HG03039 (cell line): ENCODE measurements at regions not wholly inside any gene's neighbourhood (a gene's known extent, or its start where the extent isn't known, plus 50 kb on each side); places are given as distances from the start of the nearest gene placed in this dataset.
"Not testable (repeated sequence)": the region's sequence is repeated elsewhere in the genome, so short reads cannot be mapped to it uniquely, and the experiment has no call there.

Experiments
- ATAC-seq: cut with Tn5 transposase; IDR thresholded peaks from one replicate; pipeline ENCODE4 v1.9.1; 2021; ENCODE audit warnings: mild to moderate bottlenecking, moderate library complexity; ENCODE audit not compliant: unreplicated experiment

DNA sequence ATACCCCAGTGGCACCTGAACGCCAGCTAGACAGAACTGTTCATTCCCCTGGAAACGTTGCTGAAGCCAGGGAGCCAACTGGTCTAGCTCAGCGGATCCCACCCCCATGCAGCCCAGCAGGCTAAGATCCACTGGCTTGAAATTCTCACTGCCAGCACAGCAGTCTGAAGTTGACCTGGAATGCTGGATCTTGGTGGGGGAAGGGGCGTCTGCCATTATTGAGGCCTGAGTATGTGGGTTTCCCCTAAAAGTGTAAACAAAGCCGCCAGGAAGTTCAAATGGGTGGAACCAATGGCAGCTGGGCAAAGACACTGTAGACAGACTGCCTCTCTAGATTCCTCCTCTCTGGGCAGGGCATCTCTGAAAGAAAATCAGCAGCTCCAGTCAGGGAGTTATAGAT is 213.0 kb downstream of the NKX6-1 start:
- ATAC-seq, result no peak

DNA sequence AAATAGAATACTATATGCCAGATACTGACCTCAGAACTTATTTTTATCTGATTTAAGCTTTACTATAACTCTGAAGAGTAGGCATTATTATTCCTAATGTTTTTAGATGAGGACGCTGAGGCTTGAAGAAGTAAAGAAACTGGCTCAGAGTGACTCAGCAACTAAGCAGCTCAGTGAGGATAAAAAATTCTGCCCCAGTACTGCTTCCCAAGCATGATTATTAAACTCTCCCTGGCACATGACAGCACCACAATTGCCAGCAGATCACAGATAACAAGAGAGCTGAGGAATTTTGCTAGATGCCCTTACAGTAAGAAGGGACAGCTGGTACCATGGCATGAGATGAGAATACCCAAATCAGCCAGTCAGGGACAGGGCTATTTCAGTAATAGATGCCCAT is 219.4 kb downstream of the NKX6-1 start:
- no peak for ATAC-seq

DNA sequence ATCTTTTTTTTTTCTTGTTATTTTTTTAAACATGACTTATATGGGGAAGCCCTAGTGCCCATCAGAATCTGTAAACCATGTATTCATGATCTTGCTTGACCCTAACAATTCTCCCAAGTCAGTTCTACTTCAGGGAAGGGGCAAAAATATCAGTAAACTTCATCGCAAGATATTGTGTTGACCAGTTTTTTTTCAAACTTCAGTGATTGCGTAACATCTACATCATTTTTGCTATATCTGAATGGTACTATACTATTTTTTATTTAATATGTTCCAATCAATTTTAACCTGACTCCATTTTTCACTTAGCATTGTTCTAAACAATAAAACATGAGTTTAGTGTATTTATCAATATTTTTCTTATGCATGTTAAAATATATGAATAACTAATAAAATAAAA is 221.2 kb downstream of the NKX6-1 start:
- no peak for ATAC-seq

DNA sequence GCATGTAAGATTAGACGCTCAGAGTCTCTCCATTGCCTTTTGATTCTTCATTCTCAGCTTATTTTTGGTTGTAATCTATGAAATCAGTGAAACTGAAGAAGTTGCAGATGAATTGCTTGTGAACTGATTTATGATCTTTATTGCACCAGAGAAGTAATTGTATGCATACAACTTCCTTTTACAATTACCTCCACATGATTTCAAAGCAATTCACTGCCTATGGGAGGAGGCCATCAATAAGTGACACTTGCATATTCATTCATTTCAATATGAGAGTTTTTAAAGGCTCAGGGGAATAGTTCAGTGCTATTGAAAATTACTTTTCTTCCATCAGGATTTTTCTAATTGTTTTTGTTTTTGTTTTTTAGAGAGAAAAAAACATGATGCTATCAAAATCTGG is 222.3 kb downstream of the NKX6-1 start:
- no peak for ATAC-seq

- ATAC-seq, result no peak
These were observed 229.5 kb downstream of the NKX6-1 start for GRCh38 chr4:84269536-84270044.

GRCh38 chr4:84264652-84265051 is 234.4 kb downstream of the NKX6-1 start:
- no peak for ATAC-seq

DNA sequence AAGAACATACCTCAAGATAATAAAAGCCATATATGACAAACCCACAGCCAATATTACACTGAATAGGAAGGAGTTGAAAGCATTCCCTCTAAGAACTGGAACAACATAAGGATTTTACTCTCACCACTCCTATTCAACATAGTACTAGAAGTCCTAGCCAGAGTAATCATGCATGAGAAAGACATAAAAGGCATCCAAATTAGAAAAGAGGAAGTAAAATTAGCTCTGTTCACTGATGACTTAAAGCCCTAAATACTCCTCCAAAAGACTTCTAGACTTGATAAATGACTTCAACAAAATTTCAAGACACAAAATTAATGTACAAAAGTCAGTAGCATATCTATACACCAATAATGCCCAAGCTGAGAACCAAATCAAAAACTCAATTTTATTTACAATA is 235.7 kb downstream of the NKX6-1 start:
- ATAC-seq, result no peak

DNA sequence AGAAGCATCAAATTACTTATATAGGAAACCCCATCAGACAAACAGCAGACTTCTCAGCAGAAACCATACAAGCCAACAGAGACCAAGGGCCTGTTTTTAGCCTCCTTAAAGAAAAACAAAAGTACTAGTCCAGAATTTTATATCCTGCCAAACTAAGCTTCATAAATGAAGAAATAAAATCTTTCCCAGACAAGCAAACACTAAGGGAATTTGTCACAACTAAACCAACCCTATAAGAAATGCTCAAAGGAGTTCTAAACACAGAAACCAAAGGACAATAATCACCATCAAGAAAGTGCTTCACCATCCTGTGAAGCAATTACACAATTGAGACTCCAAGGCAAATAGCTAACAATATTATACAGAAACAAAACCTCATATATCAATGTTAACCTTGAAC is 238.6 kb downstream of the NKX6-1 start:
- no peak for ATAC-seq

- peak; percentile 63 for ATAC-seq
These were observed 239.9 kb downstream of the NKX6-1 start for GRCh38 chr4:84258905-84259830.

DNA sequence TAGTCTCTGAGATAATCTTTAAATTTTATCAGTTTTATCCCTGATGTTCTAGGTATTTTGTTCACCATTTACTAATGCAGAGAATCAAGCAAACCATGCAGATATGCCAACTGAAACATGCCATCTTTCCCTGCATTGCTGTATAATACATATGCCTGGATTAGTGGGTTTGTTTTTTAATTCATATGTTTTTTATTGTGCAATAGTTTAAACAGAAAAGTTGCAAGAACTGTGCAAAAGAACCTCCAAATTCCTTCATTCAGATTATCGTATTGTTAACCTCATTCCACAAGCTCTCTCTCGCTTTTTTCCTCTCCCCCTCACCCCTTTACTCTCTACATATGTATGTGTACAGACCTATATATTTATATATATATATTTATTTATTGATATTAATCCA is 244.6 kb downstream of the NKX6-1 start:
- no peak for ATAC-seq

GRCh38 chr4:84249521-84249920 is 249.6 kb downstream of the NKX6-1 start:
- no peak for ATAC-seq

DNA sequence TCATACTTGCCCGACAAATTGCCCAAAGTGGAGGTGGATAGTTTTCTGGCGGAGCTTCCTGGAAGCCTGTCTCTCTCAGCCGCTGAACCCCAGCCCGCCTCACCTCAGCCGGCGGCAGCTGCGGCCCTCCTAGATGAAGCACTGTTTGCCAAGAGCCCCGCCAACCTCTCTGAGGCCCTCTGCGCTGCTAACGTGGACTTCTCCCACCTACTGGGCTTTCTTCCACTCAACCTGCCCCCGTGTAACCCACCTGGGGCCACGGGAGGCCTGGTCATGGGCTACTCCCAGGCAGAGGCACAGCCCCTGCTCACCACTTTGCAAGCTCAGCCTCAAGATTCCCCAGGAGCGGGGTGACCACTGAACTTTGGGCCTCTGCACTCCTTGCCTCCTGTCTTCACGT is 254.1 kb downstream of the NKX6-1 start:
- not testable (repeated sequence) for ATAC-seq

GRCh38 chr4:84244346-84244801 is 254.7 kb downstream of the NKX6-1 start:
- not testable (repeated sequence) for ATAC-seq

GRCh38 chr4:84243685-84244084 is 255.4 kb downstream of the NKX6-1 start:
- no peak for ATAC-seq

- no peak for ATAC-seq
These were observed 259.7 kb downstream of the NKX6-1 start for GRCh38 chr4:84239278-84239845.

DNA sequence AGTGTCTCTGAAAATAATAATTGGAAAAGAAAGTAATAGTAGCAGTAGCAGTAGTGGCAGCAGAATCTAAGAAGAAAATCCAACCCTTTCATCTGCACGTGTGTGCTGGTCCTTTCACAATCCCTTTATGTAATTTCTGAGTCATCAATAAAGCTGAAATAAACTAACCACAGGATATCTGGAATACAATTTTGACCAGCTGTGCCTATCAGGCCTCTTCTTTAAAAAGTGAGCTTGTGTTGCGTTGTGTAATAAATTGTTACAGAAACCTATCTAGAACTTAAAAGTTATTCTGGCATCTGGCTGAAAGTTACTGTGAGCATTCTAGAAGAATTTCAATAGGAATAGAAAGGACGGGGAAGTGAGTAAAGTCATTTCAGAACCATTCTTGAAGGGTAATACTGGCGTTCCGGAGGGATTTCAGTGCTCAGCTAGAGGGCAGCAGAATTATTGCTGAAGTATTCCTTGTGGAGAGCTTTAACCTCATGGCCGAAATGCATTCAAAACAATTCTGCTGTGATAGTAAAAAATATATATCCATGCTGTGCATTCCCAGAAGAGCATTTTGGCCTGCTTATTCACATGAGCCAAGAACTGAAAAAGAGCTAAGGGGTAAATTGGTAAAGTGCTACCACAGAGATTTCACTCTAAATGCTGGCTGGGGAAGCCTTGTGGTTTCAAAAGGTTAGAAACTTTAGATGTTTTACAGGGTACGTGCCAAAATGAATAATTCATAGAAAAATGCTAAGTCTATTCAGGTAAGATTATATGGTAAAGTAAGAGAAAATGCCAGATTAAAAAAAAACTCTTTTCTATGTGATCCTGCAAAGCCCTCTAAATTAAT is 260.6 kb downstream of the NKX6-1 start:
- ATAC-seq, result no peak

GRCh38 chr4:84237008-84237407 is 262.1 kb downstream of the NKX6-1 start:
- no peak for ATAC-seq

DNA sequence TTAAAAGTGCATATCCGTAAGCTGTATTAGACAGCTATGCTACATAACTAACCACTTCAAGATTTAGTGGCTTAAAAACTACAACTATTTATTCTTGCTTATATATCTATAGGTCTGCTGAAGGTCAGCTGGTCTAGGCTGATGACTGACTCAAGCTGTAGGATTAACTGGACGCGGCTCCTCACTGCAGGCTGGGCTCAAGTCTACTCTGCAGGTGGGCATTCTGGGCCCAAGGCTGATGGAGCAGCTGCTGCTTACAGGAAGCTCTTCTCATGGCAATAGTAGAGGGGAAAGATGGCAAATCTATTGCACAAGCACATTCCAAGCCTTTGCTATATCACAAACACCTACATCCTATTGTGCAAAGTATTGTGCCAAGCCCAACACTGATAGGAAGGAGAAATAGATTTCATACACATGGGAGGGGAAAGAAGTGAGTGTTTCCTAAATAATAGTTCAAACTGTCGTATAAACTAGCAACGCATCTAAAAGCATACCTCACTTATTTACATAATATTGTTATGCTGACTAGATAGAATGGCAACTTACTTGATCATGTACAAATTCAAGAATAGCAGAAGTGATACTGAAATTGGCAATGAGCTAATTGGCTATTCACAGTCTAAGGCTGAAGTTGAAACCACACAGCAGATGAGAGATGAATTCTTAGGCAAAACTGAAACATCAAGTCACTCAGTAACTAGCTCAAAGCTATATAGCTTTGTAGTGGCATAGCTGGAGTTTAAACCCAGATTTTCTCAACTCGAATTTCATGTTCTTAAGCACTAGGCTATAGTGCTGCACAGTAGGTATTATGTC is 263.8 kb downstream of the NKX6-1 start:
- ATAC-seq, result peak; percentile 95

GRCh38 chr4:84232309-84233095 is 266.6 kb downstream of the NKX6-1 start:
- ATAC-seq, result no peak
